ENCODE measurements at regions not wholly inside any gene's neighbourhood (a gene's known extent, or its start where the extent isn't known, plus 50 kb on each side); places are given as distances from the start of the nearest gene placed in this dataset.

DNA sequence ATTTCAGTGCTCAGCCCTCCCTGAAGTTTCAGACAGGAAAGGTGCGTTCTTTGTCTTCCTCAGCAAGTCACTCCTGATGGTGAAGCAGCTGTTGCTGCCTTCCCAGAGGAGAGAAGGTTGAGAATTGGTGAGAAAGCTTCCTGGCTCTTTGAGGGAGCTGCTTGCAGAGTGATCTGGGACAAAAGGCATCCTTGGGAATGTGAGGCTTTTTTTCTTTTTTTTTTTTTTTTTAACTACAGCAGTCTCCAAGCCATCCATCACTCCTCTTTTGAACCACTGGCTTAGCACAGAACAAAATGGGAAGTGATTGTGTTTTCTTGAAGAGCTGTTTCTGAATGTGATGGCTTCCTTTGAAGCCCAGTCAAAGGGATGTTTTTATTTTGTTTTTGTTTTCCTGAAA is 120.4 kb upstream of the LRIG3 start:
- Histone ChIP-seq H3K4me1 (ENCODE audit: control insufficient read depth, insufficient read depth, low read length) (peaks cover 8% of the 10 kb centered on the region), H3K9ac (ENCODE audit: low read length) (no peak overlapping the region), H3K36me3 (ENCODE audit: control insufficient read depth, insufficient read depth, low read length) (no peaks in the 10 kb centered on the region), H3K27ac (ENCODE audit: low read depth, low read length) (peak overlapping the region; percentile 28), H3K27me3 (ENCODE audit: control insufficient read depth, insufficient read depth, low read length) (no peaks in the 10 kb centered on the region), H3K4me3 (ENCODE audit: low read length) (no peak overlapping the region)

GRCh38 chr12:59040043-59040442 is 119.7 kb upstream of the LRIG3 start:
- no peak overlapping the region for H3K9ac ChIP-seq (ENCODE audit: low read length)
- H3K27ac ChIP-seq (ENCODE audit: low read depth, low read length) = no peak overlapping the region
- no peaks in the 10 kb centered on the region for H3K27me3 ChIP-seq (ENCODE audit: control insufficient read depth, insufficient read depth, low read length)
- peaks cover 8% of the 10 kb centered on the region for H3K4me1 ChIP-seq (ENCODE audit: control insufficient read depth, insufficient read depth, low read length)
- no peaks in the 10 kb centered on the region for H3K36me3 ChIP-seq (ENCODE audit: control insufficient read depth, insufficient read depth, low read length)
- no peak overlapping the region for H3K4me3 ChIP-seq (ENCODE audit: low read length)

- Histone ChIP-seq H3K4me3 (ENCODE audit: low read length) (no peak overlapping the region), H3K9ac (ENCODE audit: low read length) (no peak overlapping the region), H3K36me3 (ENCODE audit: control insufficient read depth, insufficient read depth, low read length) (no peaks in the 10 kb centered on the region), H3K27ac (ENCODE audit: low read depth, low read length) (no peak overlapping the region), H3K27me3 (ENCODE audit: control insufficient read depth, insufficient read depth, low read length) (no peaks in the 10 kb centered on the region), H3K4me1 (ENCODE audit: control insufficient read depth, insufficient read depth, low read length) (peaks cover 8% of the 10 kb centered on the region)
Observed at GRCh38 chr12:59039005-59039404, 118.7 kb upstream of the LRIG3 start.

DNA sequence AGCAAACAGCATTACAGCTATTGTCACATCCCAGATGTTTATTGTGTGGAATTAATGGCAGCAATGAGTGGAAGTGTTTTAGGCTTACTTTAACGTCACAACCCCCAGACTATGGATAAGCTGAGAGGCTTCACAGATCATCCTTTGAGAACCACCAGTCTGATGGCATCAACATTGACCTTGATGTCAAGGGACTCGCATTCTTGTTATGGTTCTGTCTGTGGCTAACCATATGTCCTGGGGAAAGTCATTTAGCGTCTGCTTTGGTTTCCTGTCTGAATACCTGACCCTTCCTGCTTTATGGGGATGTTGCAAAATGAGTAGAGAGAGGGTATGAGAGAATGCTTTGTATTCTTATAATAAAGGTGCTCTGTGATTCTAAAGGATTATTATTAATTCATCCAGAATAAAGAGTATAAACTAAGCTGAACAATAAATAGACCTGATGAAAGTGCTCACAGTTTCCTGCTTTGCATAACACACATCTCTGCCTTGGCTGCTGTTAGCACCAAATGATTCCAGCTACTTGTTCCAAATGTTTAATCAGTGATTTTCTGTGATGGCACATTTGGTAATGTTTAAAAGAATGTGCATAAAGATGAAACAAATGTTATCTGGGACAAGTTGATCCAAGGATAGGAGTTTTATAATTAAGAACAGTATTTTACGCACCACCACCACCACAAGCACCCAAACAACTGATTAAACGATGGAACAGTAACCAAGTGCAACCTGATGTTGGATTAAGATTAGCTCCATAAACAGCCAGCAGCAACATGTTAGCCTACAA is 116.9 kb upstream of the LRIG3 start:
- no peaks in the 10 kb centered on the region for H3K36me3 ChIP-seq (ENCODE audit: control insufficient read depth, insufficient read depth, low read length)
- H3K4me3 ChIP-seq (ENCODE audit: low read length) = no peak overlapping the region
- no peak overlapping the region for H3K9ac ChIP-seq (ENCODE audit: low read length)
- H3K27me3 ChIP-seq (ENCODE audit: control insufficient read depth, insufficient read depth, low read length) = no peaks in the 10 kb centered on the region
- no peak overlapping the region for H3K27ac ChIP-seq (ENCODE audit: low read depth, low read length)
- H3K4me1 ChIP-seq (ENCODE audit: control insufficient read depth, insufficient read depth, low read length) = peaks cover 8% of the 10 kb centered on the region

GRCh38 chr12:59036347-59036746 is 116.0 kb upstream of the LRIG3 start:
- Histone ChIP-seq H3K27ac (ENCODE audit: low read depth, low read length) (no peak overlapping the region), H3K36me3 (ENCODE audit: control insufficient read depth, insufficient read depth, low read length) (no peaks in the 10 kb centered on the region), H3K4me3 (ENCODE audit: low read length) (no peak overlapping the region), H3K4me1 (ENCODE audit: control insufficient read depth, insufficient read depth, low read length) (peaks cover 4% of the 10 kb centered on the region), H3K27me3 (ENCODE audit: control insufficient read depth, insufficient read depth, low read length) (no peaks in the 10 kb centered on the region), H3K9ac (ENCODE audit: low read length) (no peak overlapping the region)

GRCh38 chr12:59031313-59031712 is 111.0 kb upstream of the LRIG3 start:
- no peak overlapping the region for H3K27ac ChIP-seq (ENCODE audit: low read depth, low read length)

DNA sequence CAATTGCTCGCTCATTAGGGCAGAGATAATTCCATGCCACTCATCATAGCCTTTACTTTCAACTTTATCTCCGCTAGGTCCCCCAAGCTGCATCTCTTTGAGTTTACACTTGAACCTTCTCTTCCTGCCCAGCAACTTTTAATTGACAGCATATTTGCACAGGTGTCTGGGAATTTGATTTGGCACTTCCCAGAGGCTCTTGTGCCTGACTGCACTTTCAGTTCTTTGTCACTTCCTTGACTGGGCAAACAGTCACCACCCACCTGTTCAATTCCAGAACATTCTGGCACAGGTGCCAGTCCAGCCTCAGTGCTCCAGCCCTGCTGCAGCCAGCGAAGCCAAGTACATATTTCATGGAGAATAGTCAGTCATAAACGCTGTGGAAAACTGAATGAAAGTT is 110.1 kb upstream of the LRIG3 start:
- Histone ChIP-seq H3K9ac (ENCODE audit: low read length) (no peak overlapping the region), H3K4me1 (ENCODE audit: control insufficient read depth, insufficient read depth, low read length) (no peaks in the 10 kb centered on the region), H3K36me3 (ENCODE audit: control insufficient read depth, insufficient read depth, low read length) (no peaks in the 10 kb centered on the region), H3K27ac (ENCODE audit: low read depth, low read length) (no peak overlapping the region), H3K27me3 (ENCODE audit: control insufficient read depth, insufficient read depth, low read length) (no peaks in the 10 kb centered on the region), H3K4me3 (ENCODE audit: low read length) (no peak overlapping the region)

More at GRCh38 chr12:59031313-59031712, 111.0 kb upstream of the LRIG3 start:
- no peaks in the 10 kb centered on the region for H3K27me3 ChIP-seq (ENCODE audit: control insufficient read depth, insufficient read depth, low read length)
- no peak overlapping the region for H3K9ac ChIP-seq (ENCODE audit: low read length)
- no peaks in the 10 kb centered on the region for H3K4me1 ChIP-seq (ENCODE audit: control insufficient read depth, insufficient read depth, low read length)
- H3K4me3 ChIP-seq (ENCODE audit: low read length) = no peak overlapping the region
- no peaks in the 10 kb centered on the region for H3K36me3 ChIP-seq (ENCODE audit: control insufficient read depth, insufficient read depth, low read length)

DNA sequence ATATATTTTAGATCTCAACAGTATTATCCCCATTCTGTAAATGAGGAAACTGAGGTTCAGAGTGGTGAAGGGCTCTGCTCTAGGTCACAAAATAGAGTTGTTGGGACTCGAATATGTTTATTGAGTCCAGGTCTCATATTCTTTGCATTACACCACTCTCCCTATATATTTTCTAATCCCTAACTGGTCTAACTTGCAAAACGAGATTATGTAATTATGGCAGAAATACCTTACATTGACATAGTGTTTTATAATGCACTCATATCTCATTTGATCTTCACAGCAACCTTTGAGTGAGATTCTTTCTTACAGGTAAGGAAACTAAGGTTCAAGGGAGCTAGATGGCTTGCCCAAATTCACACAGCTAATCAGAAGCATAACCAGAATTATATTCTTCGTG is 106.9 kb upstream of the LRIG3 start:
- Histone ChIP-seq H3K4me1 (ENCODE audit: control insufficient read depth, insufficient read depth, low read length) (no peaks in the 10 kb centered on the region), H3K27me3 (ENCODE audit: control insufficient read depth, insufficient read depth, low read length) (no peaks in the 10 kb centered on the region), H3K27ac (ENCODE audit: low read depth, low read length) (no peak overlapping the region), H3K9ac (ENCODE audit: low read length) (no peak overlapping the region), H3K4me3 (ENCODE audit: low read length) (no peak overlapping the region), H3K36me3 (ENCODE audit: control insufficient read depth, insufficient read depth, low read length) (no peaks in the 10 kb centered on the region)

DNA sequence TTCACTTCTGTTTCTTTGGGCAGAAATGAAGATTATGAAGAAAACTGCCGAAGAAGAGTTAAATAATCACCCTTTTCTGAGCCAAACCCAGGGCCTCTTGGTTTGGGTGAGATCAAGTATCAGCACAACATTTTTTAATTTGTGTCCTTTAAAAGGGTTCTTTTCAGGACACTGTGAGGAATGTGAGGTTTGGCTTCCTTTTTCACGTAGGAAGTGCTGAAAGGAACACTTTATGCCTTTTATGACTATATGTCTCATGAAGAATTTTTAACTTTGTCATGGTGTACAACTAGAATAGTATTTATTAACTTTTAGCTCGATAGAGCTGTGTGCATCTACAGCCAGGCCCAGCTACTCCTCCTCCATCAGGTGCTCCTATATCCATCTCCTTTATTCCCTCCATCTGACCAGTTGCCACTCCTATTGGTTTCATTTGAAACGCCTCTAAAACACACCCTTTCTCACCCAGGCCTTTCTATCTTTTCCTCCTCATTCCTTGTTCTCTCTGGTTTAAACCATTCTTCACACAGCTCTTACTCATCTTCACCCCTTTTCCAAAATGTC is 103.6 kb upstream of the LRIG3 start:
- no peak overlapping the region for H3K27ac ChIP-seq (ENCODE audit: low read depth, low read length)

GRCh38 chr12:59020073-59020946 is 100.0 kb upstream of the LRIG3 start:
- Histone ChIP-seq H3K9ac (ENCODE audit: low read length) (no peak overlapping the region), H3K36me3 (ENCODE audit: control insufficient read depth, insufficient read depth, low read length) (no peaks in the 10 kb centered on the region), H3K27me3 (ENCODE audit: control insufficient read depth, insufficient read depth, low read length) (no peaks in the 10 kb centered on the region), H3K4me1 (ENCODE audit: control insufficient read depth, insufficient read depth, low read length) (no peaks in the 10 kb centered on the region), H3K4me3 (ENCODE audit: low read length) (no peak overlapping the region), H3K27ac (ENCODE audit: low read depth, low read length) (no peak overlapping the region)

More for the DNA sequence above, 103.6 kb upstream of the LRIG3 start:
- Histone ChIP-seq H3K36me3 (ENCODE audit: control insufficient read depth, insufficient read depth, low read length) (no peaks in the 10 kb centered on the region), H3K9ac (ENCODE audit: low read length) (no peak overlapping the region), H3K4me3 (ENCODE audit: low read length) (no peak overlapping the region), H3K27me3 (ENCODE audit: control insufficient read depth, insufficient read depth, low read length) (no peaks in the 10 kb centered on the region), H3K4me1 (ENCODE audit: control insufficient read depth, insufficient read depth, low read length) (no peaks in the 10 kb centered on the region)

DNA sequence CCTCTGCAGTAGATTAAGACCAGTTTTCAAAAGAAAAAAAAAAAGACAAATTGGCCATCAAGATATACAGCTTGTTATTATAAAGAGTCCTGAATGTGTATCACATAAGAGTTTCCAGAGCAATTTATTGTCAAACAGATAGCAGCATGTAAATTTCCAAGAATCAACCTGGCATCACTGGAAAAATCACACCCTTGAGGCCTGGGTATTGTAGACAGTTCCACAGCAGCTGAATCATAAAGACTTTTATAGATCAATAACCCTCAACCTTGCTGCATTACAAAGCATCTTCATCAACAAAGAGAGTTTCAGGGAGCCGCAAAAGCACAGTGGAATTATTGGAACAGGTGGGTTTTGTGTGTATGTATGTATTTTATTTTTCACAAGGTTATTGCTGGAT is 94.6 kb upstream of the LRIG3 start:
- Histone ChIP-seq H3K9ac (ENCODE audit: low read length) (no peak overlapping the region), H3K27ac (ENCODE audit: low read depth, low read length) (no peak overlapping the region), H3K27me3 (ENCODE audit: control insufficient read depth, insufficient read depth, low read length) (no peaks in the 10 kb centered on the region), H3K4me1 (ENCODE audit: control insufficient read depth, insufficient read depth, low read length) (no peaks in the 10 kb centered on the region), H3K4me3 (ENCODE audit: low read length) (no peak overlapping the region), H3K36me3 (ENCODE audit: control insufficient read depth, insufficient read depth, low read length) (no peaks in the 10 kb centered on the region)

DNA sequence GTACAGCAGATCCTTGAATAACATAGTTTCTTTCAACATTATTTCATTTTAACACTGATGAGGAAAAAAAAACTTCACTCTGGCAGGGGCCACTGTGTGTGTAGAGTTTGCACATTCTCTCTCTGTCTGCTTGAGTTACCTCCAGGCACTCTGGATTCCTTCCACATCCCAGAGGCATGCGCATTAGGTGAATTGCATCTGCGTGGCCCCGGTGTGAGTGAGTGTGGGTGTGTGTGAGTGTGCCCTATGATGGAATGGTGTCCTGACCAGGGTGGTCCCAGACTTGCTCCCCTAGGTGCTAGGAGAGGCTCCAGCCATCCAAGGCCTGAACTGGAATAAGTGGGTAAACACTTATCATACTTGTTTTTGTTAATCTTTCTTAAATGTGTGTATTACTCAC is 90.6 kb upstream of the LRIG3 start:
- no peak overlapping the region for H3K4me3 ChIP-seq (ENCODE audit: low read length)

More for the DNA sequence above, 90.6 kb upstream of the LRIG3 start:
- Histone ChIP-seq H3K9ac (ENCODE audit: low read length) (no peak overlapping the region), H3K36me3 (ENCODE audit: control insufficient read depth, insufficient read depth, low read length) (no peaks in the 10 kb centered on the region), H3K27me3 (ENCODE audit: control insufficient read depth, insufficient read depth, low read length) (no peaks in the 10 kb centered on the region), H3K4me1 (ENCODE audit: control insufficient read depth, insufficient read depth, low read length) (no peaks in the 10 kb centered on the region), H3K27ac (ENCODE audit: low read depth, low read length) (no peak overlapping the region)

All from rectal smooth muscle tissue (tissue), 1 donor.